IMR-90 (cell line): ENCODE measurements at regions not wholly inside any gene's neighbourhood (a gene's known extent, or its start where the extent isn't known, plus 50 kb on each side); places are given as distances from the start of the nearest gene placed in this dataset.

Experiments used
- ATAC-seq: fragments of 200-7000 bp; cut with Tn5 transposase; 2 replicates; pipeline ENCODE4 v1.9.1; 2020; ENCODE audit warnings: low read depth, mild to moderate bottlenecking, moderate library complexity
- BruUV-seq: library from RNA; stranded (reverse); fragments of 400-500 nt; replicated peaks from 2 replicates; lab custom pipeline; 2021; lab: Mats Ljungman, UMichigan
- CTCF ChIA-PET: fragments of 300-600 bp; formaldehyde crosslinking; extraction: SDS; loops from one replicate; lab custom pipeline; 2021; ENCODE audit warnings: antibody characterized with exemption; lab: Yijun Ruan, JAX
- POLR2A ChIA-PET: fragments of 300-600 bp; sonication (Branson Sonifier 250); formaldehyde crosslinking; loops from one replicate; lab custom pipeline; 2022; ENCODE audit warnings: antibody characterized with exemption; ENCODE audit not compliant: unreplicated experiment; lab: Charles Lee
- DNase-seq: peaks from one replicate; pipeline ENCODE4 v3.0.0; 2013
- H2AFZ ChIP-seq: replicated peaks from 2 replicates; pipeline ENCODE3; 2013; ENCODE audit warnings: low read length, mild to moderate bottlenecking; ENCODE audit not compliant: poor library complexity
- H2AK5ac ChIP-seq: 2 replicates; pipeline ENCODE4 v1.6.1; 2013; ENCODE audit warnings: low read depth, low read length, inconsistent platforms
- H2AK9ac ChIP-seq: replicated peaks from 2 replicates; pipeline ENCODE3; 2013; ENCODE audit warnings: mild to moderate bottlenecking, low read depth, low read length, moderate library complexity; ENCODE audit not compliant: poor library complexity
- H2BK120ac ChIP-seq: 2 replicates; pipeline ENCODE4 v1.6.1; 2013; ENCODE audit warnings: low read depth, low read length, inconsistent platforms
- H2BK15ac ChIP-seq: 3 replicates; pipeline ENCODE4 v1.6.1; 2013; ENCODE audit warnings: low read depth, low read length, inconsistent platforms
- H2BK20ac ChIP-seq: 2 replicates; pipeline ENCODE4 v1.6.1; 2013; ENCODE audit warnings: low read depth, mild to moderate bottlenecking, inconsistent platforms, low read length, moderate library complexity
- H2BK5ac ChIP-seq: 2 replicates; pipeline ENCODE4 v1.6.1; 2013; ENCODE audit warnings: mild to moderate bottlenecking, low read depth, low read length, inconsistent platforms; ENCODE audit not compliant: poor library complexity, severe bottlenecking
- H3K14ac ChIP-seq: replicated peaks from 2 replicates; pipeline ENCODE4 v1.6.1; 2013; ENCODE audit warnings: low read depth, low read length, inconsistent platforms
- H3K18ac ChIP-seq: 2 replicates; pipeline ENCODE4 v1.6.1; 2013; ENCODE audit warnings: low read depth, low read length, control low read depth
- H3K23ac ChIP-seq: 2 replicates; pipeline ENCODE4 v1.6.1; 2013; ENCODE audit warnings: low read depth, low read length, inconsistent platforms
- H3K27ac ChIP-seq: 2 replicates; pipeline ENCODE4 v1.5.1; 2013; ENCODE audit warnings: mild to moderate bottlenecking, control low read depth, low read length; ENCODE audit not compliant: insufficient read depth
- H3K27me3 ChIP-seq: 2 replicates; pipeline ENCODE4 v1.6.1; 2013; ENCODE audit warnings: low read length; ENCODE audit not compliant: control insufficient read depth, insufficient read depth
- H3K36me3 ChIP-seq: 2 replicates; pipeline ENCODE4 v1.6.1; 2013; ENCODE audit warnings: low read length, mixed read lengths; ENCODE audit not compliant: control insufficient read depth, insufficient read depth
- H3K4ac ChIP-seq: 2 replicates; pipeline ENCODE4 v1.6.1; 2013; ENCODE audit warnings: low read depth, low read length, inconsistent platforms
- H3K4me1 ChIP-seq: 2 replicates; pipeline ENCODE4 v1.6.1; 2013; ENCODE audit warnings: low read length, mixed read lengths; ENCODE audit not compliant: control insufficient read depth, insufficient read depth
- H3K4me2 ChIP-seq: 2 replicates; pipeline ENCODE4 v1.6.1; 2013; ENCODE audit warnings: low read depth, mild to moderate bottlenecking, control low read depth, low read length, moderate library complexity
- H3K4me3 ChIP-seq: 2 replicates; pipeline ENCODE4 v1.5.1; 2013; ENCODE audit warnings: low read depth, mild to moderate bottlenecking, control low read depth, low read length, moderate library complexity; ENCODE audit not compliant: insufficient read depth
- H3K56ac ChIP-seq: 2 replicates; pipeline ENCODE4 v1.6.1; 2013; ENCODE audit warnings: low read length, inconsistent platforms; ENCODE audit not compliant: insufficient read depth; ENCODE audit errors: extremely low read depth
- H3K79me1 ChIP-seq, 2 experiments: 2 replicates each; pipeline ENCODE4 v1.6.1; 2013; ENCODE audit warnings: low read length in 2 of 2, inconsistent platforms in 1 of 2, low read depth in 1 of 2
- H3K9ac ChIP-seq: 2 replicates; pipeline ENCODE4 v1.6.1; 2013; ENCODE audit warnings: low read depth, low read length, control low read depth
- H3K9me1 ChIP-seq: 2 replicates; pipeline ENCODE4 v1.6.1; 2013; ENCODE audit warnings: low read length, inconsistent platforms; ENCODE audit not compliant: insufficient read depth
- H3K9me3 ChIP-seq: 2 replicates; pipeline ENCODE4 v1.6.1; 2013; ENCODE audit warnings: low read length; ENCODE audit not compliant: control insufficient read depth, insufficient read depth
- H4K20me1 ChIP-seq: 2 replicates; pipeline ENCODE4 v1.6.1; 2013; ENCODE audit warnings: low read length, inconsistent platforms; ENCODE audit not compliant: insufficient read depth
- H4K5ac ChIP-seq: 2 replicates; pipeline ENCODE4 v1.6.1; 2013; ENCODE audit warnings: mild to moderate bottlenecking, low read depth, low read length, control low read depth
- H4K8ac ChIP-seq, 2 experiments: 2 replicates each; pipeline ENCODE4 v1.6.1; 2013; ENCODE audit warnings: low read depth in 2 of 2, low read length in 2 of 2, control low read depth in 1 of 2, inconsistent platforms in 1 of 2
- H4K91ac ChIP-seq: 2 replicates; pipeline ENCODE4 v1.6.1; 2013; ENCODE audit warnings: low read depth, low read length, inconsistent platforms; ENCODE audit not compliant: insufficient read depth
- BHLHE40 ChIP-seq: fragments of 150-350 bp; IDR thresholded peaks from 2 replicates; pipeline ENCODE4 v1.6.1; 2016; ENCODE audit warnings: mild to moderate bottlenecking, low read depth, low read length
- CEBPB ChIP-seq: IDR thresholded peaks from 2 replicates; pipeline ENCODE4 v1.6.1; 2012; ENCODE audit warnings: low read depth, low read length, improper control_type of control experiment
- CHD1 ChIP-seq: IDR thresholded peaks from 2 replicates; pipeline ENCODE4 v1.6.1; 2012; ENCODE audit warnings: low read depth, low read length, improper control_type of control experiment
- RAD21 ChIP-seq: IDR thresholded peaks from 2 replicates; pipeline ENCODE4 v1.6.1; 2012; ENCODE audit warnings: low read length, improper control_type of control experiment
- WGBS, 2 experiments: methylation state at CpG; one replicate each; pipeline versions ENCODE4 v1.1.5 to v1.1.7; 2013; ENCODE audit warnings: missing lambda C conversion rate in 2 of 2; ENCODE audit not compliant: insufficient read length in 1 of 2; ENCODE audit errors: extremely low coverage in 2 of 2; 5-methylcytosine and 5-hydroxymethylcytosine counted together
- dilution Hi-C: fragments of 300-500 bp; cut with HindIII; formaldehyde crosslinking; loops from one replicate; pipeline ENCODE4 v1.14.3; 2018; ENCODE audit warnings: low sequenced_read_pairs; ENCODE audit not compliant: unreplicated experiment
- in situ Hi-C: fragments of 300-500 bp; cut with MboI; formaldehyde crosslinking; loops from 3 replicates; pipeline ENCODE4 v1.14.3; 2019; ENCODE audit warnings: low sequenced_read_pairs, inconsistent platforms, mixed read lengths
- intact Hi-C: fragments of 100-400 bp; cut with micrococcal nuclease; formaldehyde crosslinking; loops from 2 replicates; pipeline ENCODE4 v1.10.0; 2022

GRCh38 chr6:74362391-74362790, 666.4 kb downstream of the CD109 start:
- H3K18ac ChIP-seq = no peak overlapping the region
- H2AK9ac ChIP-seq = no peak overlapping the region
- H2BK120ac ChIP-seq = no peak overlapping the region
- WGBS, 2 experiments = no CpG with 5 or more reads among the region's 1 CpG
- no peaks in the 10 kb centered on the region for H3K9me3 ChIP-seq
- no peak overlapping the region for H2BK20ac ChIP-seq
- in situ Hi-C loops (no loop called here), dilution Hi-C loops (no loop called here), intact Hi-C loops (no loop called here)
- no peaks in the 10 kb centered on the region for H3K9me1 ChIP-seq
- no peak overlapping the region for H3K4me3 ChIP-seq
- ChIA-PET POLR2A (no interaction called here), CTCF (interaction anchor here (0.6 to 0.9 kb wide), 2 partner anchors 191 to 1806 kb away, joined by 3 to 7 read pairs; no protein-coding TSS in a partner anchor)
- H4K8ac ChIP-seq = no peak overlapping the region
- H3K4me2 ChIP-seq = no peak overlapping the region
- no peak overlapping the region for H2AK5ac ChIP-seq
- H3K9ac ChIP-seq = no peak overlapping the region
- H2AFZ ChIP-seq = no peak overlapping the region
- no peaks in the 10 kb centered on the region; the same call in 1 of the 2 replicates for H3K4me1 ChIP-seq
- no peak for TF ChIP-seq CHD1
- no peak for TF ChIP-seq BHLHE40
- TF ChIP-seq RAD21 = no peak
- no peak for TF ChIP-seq CEBPB
- no peaks in the 10 kb centered on the region for H3K36me3 ChIP-seq
- no peak overlapping the region for H2BK5ac ChIP-seq
- H4K20me1 ChIP-seq = no peaks in the 10 kb centered on the region
- no peak for ATAC-seq
- BruUV-seq = no TSS peak
- H2BK15ac ChIP-seq = no peak overlapping the region
- no peak overlapping the region for H3K56ac ChIP-seq
- H3K27me3 ChIP-seq = no peaks in the 10 kb centered on the region
- H4K91ac ChIP-seq = no peak overlapping the region
- no peak overlapping the region for H3K4ac ChIP-seq
- DNase-seq = no peak
- peaks cover 0 to 3% of the 10 kb centered on the region in 2 experiments; a peak in 1 of 4 replicates for H3K79me1 ChIP-seq
- no peak overlapping the region for H3K27ac ChIP-seq
- no peak overlapping the region for H3K23ac ChIP-seq
- no peak overlapping the region for H4K5ac ChIP-seq
- H3K14ac ChIP-seq = no peak overlapping the region
